ENCODE measurements at regions not wholly inside any gene's neighbourhood (a gene's known extent, or its start where the extent isn't known, plus 50 kb on each side); places are given as distances from the start of the nearest gene placed in this dataset.

- Histone ChIP-seq H3K9me3 (ENCODE audit: low read length) (no peaks in the 10 kb centered on the region), H3K27me3 (ENCODE audit: insufficient read depth, low read length) (peaks cover 9% of the 10 kb centered on the region), H3K4me1 (ENCODE audit: insufficient read depth, low read length) (peaks cover 28% of the 10 kb centered on the region)
These were observed 74.3 kb upstream of the DAB2IP start for GRCh38 chr9:121577166-121577565.

GRCh38 chr9:121577572-121577971, 73.9 kb upstream of the DAB2IP start:
- H3K27me3 ChIP-seq (ENCODE audit: insufficient read depth, low read length), result peaks cover 11% of the 10 kb centered on the region
- H3K36me3 ChIP-seq (ENCODE audit: insufficient read depth, low read length), result no peaks in the 10 kb centered on the region
- no peak overlapping the region for H2AFZ ChIP-seq (ENCODE audit: low read depth, low read length)
- no peak overlapping the region for H3K4me3 ChIP-seq (ENCODE audit: low read length)
- no peaks in the 10 kb centered on the region for H3K9me3 ChIP-seq (ENCODE audit: low read length)
- H3K4me1 ChIP-seq (ENCODE audit: insufficient read depth, low read length), result peaks cover 32% of the 10 kb centered on the region

More at GRCh38 chr9:121577166-121577565, 74.3 kb upstream of the DAB2IP start:
- H3K36me3 ChIP-seq (ENCODE audit: insufficient read depth, low read length), result no peaks in the 10 kb centered on the region
- H2AFZ ChIP-seq (ENCODE audit: low read depth, low read length), result no peak overlapping the region
- no peak overlapping the region for H3K4me3 ChIP-seq (ENCODE audit: low read length)

GRCh38 chr9:121581786-121582600, 69.4 kb upstream of the DAB2IP start:
- peaks cover 15% of the 10 kb centered on the region for H3K4me1 ChIP-seq (ENCODE audit: insufficient read depth, low read length)
- H3K27me3 ChIP-seq (ENCODE audit: insufficient read depth, low read length), result peaks cover 27% of the 10 kb centered on the region
- H3K9me3 ChIP-seq (ENCODE audit: low read length), result no peaks in the 10 kb centered on the region
- H3K36me3 ChIP-seq (ENCODE audit: insufficient read depth, low read length), result no peaks in the 10 kb centered on the region
- peak overlapping the region; percentile 41 for H2AFZ ChIP-seq (ENCODE audit: low read depth, low read length)
- H3K4me3 ChIP-seq (ENCODE audit: low read length), result peak overlapping the region; percentile 9

GRCh38 chr9:121582641-121583040, 68.8 kb upstream of the DAB2IP start:
- Histone ChIP-seq H3K27me3 (ENCODE audit: insufficient read depth, low read length) (peaks cover 27% of the 10 kb centered on the region), H3K4me1 (ENCODE audit: insufficient read depth, low read length) (peaks cover 13% of the 10 kb centered on the region), H2AFZ (ENCODE audit: low read depth, low read length) (no peak overlapping the region), H3K36me3 (ENCODE audit: insufficient read depth, low read length) (no peaks in the 10 kb centered on the region), H3K4me3 (ENCODE audit: low read length) (no peak overlapping the region), H3K9me3 (ENCODE audit: low read length) (no peaks in the 10 kb centered on the region)

- H3K27me3 ChIP-seq (ENCODE audit: insufficient read depth, low read length), result peaks cover 38% of the 10 kb centered on the region
These were observed 67.0 kb upstream of the DAB2IP start for GRCh38 chr9:121584421-121584820.

GRCh38 chr9:121587863-121588262, 63.6 kb upstream of the DAB2IP start:
- no peaks in the 10 kb centered on the region for H3K4me1 ChIP-seq (ENCODE audit: insufficient read depth, low read length)
- H2AFZ ChIP-seq (ENCODE audit: low read depth, low read length), result no peak overlapping the region
- H3K36me3 ChIP-seq (ENCODE audit: insufficient read depth, low read length), result no peaks in the 10 kb centered on the region
- H3K27me3 ChIP-seq (ENCODE audit: insufficient read depth, low read length), result peaks cover 40% of the 10 kb centered on the region
- no peaks in the 10 kb centered on the region for H3K9me3 ChIP-seq (ENCODE audit: low read length)
- no peak overlapping the region for H3K4me3 ChIP-seq (ENCODE audit: low read length)

More at GRCh38 chr9:121584421-121584820, 67.0 kb upstream of the DAB2IP start:
- peaks cover 13% of the 10 kb centered on the region for H3K4me1 ChIP-seq (ENCODE audit: insufficient read depth, low read length)
- no peaks in the 10 kb centered on the region for H3K36me3 ChIP-seq (ENCODE audit: insufficient read depth, low read length)
- H3K4me3 ChIP-seq (ENCODE audit: low read length), result no peak overlapping the region
- H2AFZ ChIP-seq (ENCODE audit: low read depth, low read length), result no peak overlapping the region
- no peaks in the 10 kb centered on the region for H3K9me3 ChIP-seq (ENCODE audit: low read length)

GRCh38 chr9:121589986-121590385, 61.4 kb upstream of the DAB2IP start:
- Histone ChIP-seq H3K4me3 (ENCODE audit: low read length) (no peak overlapping the region), H3K27me3 (ENCODE audit: insufficient read depth, low read length) (peaks cover 33% of the 10 kb centered on the region), H3K4me1 (ENCODE audit: insufficient read depth, low read length) (no peaks in the 10 kb centered on the region), H3K36me3 (ENCODE audit: insufficient read depth, low read length) (no peaks in the 10 kb centered on the region), H3K9me3 (ENCODE audit: low read length) (no peaks in the 10 kb centered on the region), H2AFZ (ENCODE audit: low read depth, low read length) (no peak overlapping the region)

- Histone ChIP-seq H3K27me3 (ENCODE audit: insufficient read depth, low read length) (peaks cover 27% of the 10 kb centered on the region), H3K36me3 (ENCODE audit: insufficient read depth, low read length) (no peaks in the 10 kb centered on the region), H3K9me3 (ENCODE audit: low read length) (peaks cover 2% of the 10 kb centered on the region), H2AFZ (ENCODE audit: low read depth, low read length) (no peak overlapping the region), H3K4me1 (ENCODE audit: insufficient read depth, low read length) (no peaks in the 10 kb centered on the region), H3K4me3 (ENCODE audit: low read length) (no peak overlapping the region)
These were observed 59.2 kb upstream of the DAB2IP start for GRCh38 chr9:121592265-121592664.

- H3K4me3 ChIP-seq (ENCODE audit: low read length), result no peak overlapping the region
- H3K36me3 ChIP-seq (ENCODE audit: insufficient read depth, low read length), result no peaks in the 10 kb centered on the region
- no peak overlapping the region for H2AFZ ChIP-seq (ENCODE audit: low read depth, low read length)
- H3K9me3 ChIP-seq (ENCODE audit: low read length), result peaks cover 5% of the 10 kb centered on the region
- peaks cover 32% of the 10 kb centered on the region for H3K27me3 ChIP-seq (ENCODE audit: insufficient read depth, low read length)
- peaks cover 4% of the 10 kb centered on the region for H3K4me1 ChIP-seq (ENCODE audit: insufficient read depth, low read length)
These were observed 58.4 kb upstream of the DAB2IP start for GRCh38 chr9:121593066-121593465.

GRCh38 chr9:121596515-121596914, 54.9 kb upstream of the DAB2IP start:
- Histone ChIP-seq H3K36me3 (ENCODE audit: insufficient read depth, low read length) (no peaks in the 10 kb centered on the region), H2AFZ (ENCODE audit: low read depth, low read length) (no peak overlapping the region), H3K4me1 (ENCODE audit: insufficient read depth, low read length) (peaks cover 15% of the 10 kb centered on the region), H3K4me3 (ENCODE audit: low read length) (no peak overlapping the region), H3K27me3 (ENCODE audit: insufficient read depth, low read length) (peaks cover 37% of the 10 kb centered on the region), H3K9me3 (ENCODE audit: low read length) (peaks cover 5% of the 10 kb centered on the region)

- H3K9me3 ChIP-seq (ENCODE audit: low read length), result peaks cover 5% of the 10 kb centered on the region
- H3K36me3 ChIP-seq (ENCODE audit: insufficient read depth, low read length), result no peaks in the 10 kb centered on the region
- H3K4me1 ChIP-seq (ENCODE audit: insufficient read depth, low read length), result peaks cover 15% of the 10 kb centered on the region
- peaks cover 42% of the 10 kb centered on the region for H3K27me3 ChIP-seq (ENCODE audit: insufficient read depth, low read length)
- H2AFZ ChIP-seq (ENCODE audit: low read depth, low read length), result peak overlapping the region; percentile 88
- H3K4me3 ChIP-seq (ENCODE audit: low read length), result peak overlapping the region; percentile 47
These were observed 53.7 kb upstream of the DAB2IP start for GRCh38 chr9:121597698-121598166.

- peak overlapping the region; percentile 47 for H3K4me3 ChIP-seq (ENCODE audit: low read length)
- peaks cover 5% of the 10 kb centered on the region for H3K9me3 ChIP-seq (ENCODE audit: low read length)
- H3K27me3 ChIP-seq (ENCODE audit: insufficient read depth, low read length), result peaks cover 45% of the 10 kb centered on the region
- peaks cover 15% of the 10 kb centered on the region for H3K4me1 ChIP-seq (ENCODE audit: insufficient read depth, low read length)
- no peaks in the 10 kb centered on the region for H3K36me3 ChIP-seq (ENCODE audit: insufficient read depth, low read length)
- H2AFZ ChIP-seq (ENCODE audit: low read depth, low read length), result peak overlapping the region; percentile 88
These were observed 53.1 kb upstream of the DAB2IP start for GRCh38 chr9:121598167-121598964.

Data from neuron (in vitro differentiated cells).